SK-N-MC (cell line): ENCODE measurements at regions not wholly inside any gene's neighbourhood (a gene's known extent, or its start where the extent isn't known, plus 50 kb on each side); places are given as distances from the start of the nearest gene placed in this dataset.

Experiments
- EZH2 ChIP-seq: fragments of 200-600 bp; sonication (generic); IDR thresholded peaks from one replicate; pipeline ENCODE4 v1.6.1; 2017; ENCODE audit warnings: antibody characterized with exemption
- FOXP2 ChIP-seq: optimal IDR thresholded peaks from 2 replicates; pipeline ENCODE3; 2011; ENCODE audit warnings: mild to moderate bottlenecking, moderate library complexity; ENCODE audit not compliant: insufficient read depth; ENCODE audit errors: extremely low read length, control extremely low read depth
- POLR2AphosphoS5 ChIP-seq: IDR thresholded peaks from 2 replicates; pipeline ENCODE4 v1.6.1; 2012; ENCODE audit warnings: mild to moderate bottlenecking, low read depth, low read length, borderline replicate concordance

- no peak for TF ChIP-seq FOXP2
- TF ChIP-seq POLR2AphosphoS5 = no peak
- TF ChIP-seq EZH2 = no peak
Measured at GRCh38 chr2:196238836-196239380, 67.5 kb upstream of the STK17B start.
